HCT116 (cell line): ENCODE measurements at regions not wholly inside any gene's neighbourhood (a gene's known extent, or its start where the extent isn't known, plus 50 kb on each side); places are given as distances from the start of the nearest gene placed in this dataset.

Experiments used
- ATAC-seq: fragments of 200-7000 bp; cut with Tn5 transposase; 2 replicates; pipeline ENCODE4 v1.9.1; 2020; ENCODE audit warnings: mild to moderate bottlenecking, moderate library complexity
- BruUV-seq: library from RNA; stranded (reverse); fragments of 400-500 nt; replicated peaks from 2 replicates; lab custom pipeline; 2021; lab: Mats Ljungman, UMichigan
- CTCF ChIA-PET: fragments of 300-600 bp; sonication (Branson Sonifier 250); formaldehyde crosslinking; loops from one replicate; lab custom pipeline; 2021; ENCODE audit warnings: antibody characterized with exemption; lab: Charles Lee
- POLR2A ChIA-PET: fragments of 300-600, 350-600 bp; sonication (Branson Sonifier 250); formaldehyde crosslinking; loops from one replicate; lab custom pipeline; 2021; ENCODE audit warnings: antibody characterized with exemption; lab: Charles Lee
- RAD21 ChIA-PET, 2 experiments: fragments of 300-600 bp; sonication (Branson Sonifier 250); formaldehyde crosslinking; loops; one replicate each; lab custom pipeline; 2023; ENCODE audit warnings: low total read pairs in 2 of 2; ENCODE audit not compliant: uncharacterized antibody in 2 of 2, unreplicated experiment in 2 of 2, low non-redundant PET in 1 of 2; lab: Charles Lee
- DNase-seq: peaks from one replicate; pipeline ENCODE4 v3.0.0-alpha.2; 2010; ENCODE audit warnings: low read depth, low spot score
- H2AFZ ChIP-seq: fragments of 200-600 bp; shearing (Covaris generic), sonication (generic); 2 replicates; pipeline ENCODE4 v1.6.1; 2017; ENCODE audit warnings: low read depth, mixed run types, mixed read lengths, antibody characterized with exemption, low read length; ENCODE audit not compliant: poor library complexity, severe bottlenecking
- H3K27ac ChIP-seq: 2 replicates; pipeline ENCODE4 v1.5.1; 2012; ENCODE audit warnings: low read depth, low read length
- H3K27me3 ChIP-seq: fragments of 200-600 bp; sonication (generic); 2 replicates; pipeline ENCODE4 v1.6.1; 2016; ENCODE audit warnings: mixed run types, low read length, mixed read lengths; ENCODE audit not compliant: insufficient read depth
- H3K36me3 ChIP-seq, 2 experiments: fragments of 200-500 bp in 1 of 2; fragments of 200-600 bp in 1 of 2; sonication (Bioruptor generic) in 1 of 2; sonication (generic) in 1 of 2; 2 replicates each; pipeline versions ENCODE4 v1.5.1 to v1.6.1; 2014 to 2016; ENCODE audit warnings: low read length in 2 of 2, inconsistent platforms in 1 of 2, mixed read lengths in 1 of 2, mixed run types in 1 of 2; ENCODE audit not compliant: insufficient read depth in 2 of 2, control insufficient read depth in 1 of 2
- H3K4me1 ChIP-seq, 2 experiments: fragments of 200-600 bp in 1 of 2; sonication (generic) in 1 of 2; 2 replicates each; pipeline versions ENCODE4 v1.5.1 to v1.6.1; 2012 to 2017; ENCODE audit warnings: low read length in 2 of 2, inconsistent platforms in 1 of 2, mild to moderate bottlenecking in 1 of 2, mixed read lengths in 1 of 2, mixed run types in 1 of 2, moderate library complexity in 1 of 2; ENCODE audit not compliant: insufficient read depth in 2 of 2, control insufficient read depth in 1 of 2
- H3K4me2 ChIP-seq: fragments of 200-600 bp; sonication (generic); 2 replicates; pipeline ENCODE4 v1.6.1; 2017; ENCODE audit warnings: mixed run types, low read length, mixed read lengths
- H3K4me3 ChIP-seq, 2 experiments: fragments of 200-600 bp in 1 of 2; sonication (generic) in 1 of 2; replicated peaks in 1 of 2; 2 replicates each; pipeline ENCODE4 v1.5.1; 2011 to 2016; ENCODE audit warnings: low read length in 2 of 2, control low read depth in 1 of 2, low read depth in 1 of 2, mild to moderate bottlenecking in 1 of 2, mixed read lengths in 1 of 2, mixed run types in 1 of 2
- H3K79me2 ChIP-seq: fragments of 200-600 bp; sonication (generic); 2 replicates; pipeline ENCODE4 v1.6.1; 2017; ENCODE audit warnings: mild to moderate bottlenecking, mixed run types, low read length, moderate library complexity, mixed read lengths; ENCODE audit not compliant: insufficient read depth
- H3K9ac ChIP-seq: fragments of 200-600 bp; sonication (generic); 2 replicates; pipeline ENCODE4 v1.6.1; 2016; ENCODE audit warnings: low read length, mixed read lengths
- H3K9me2 ChIP-seq: fragments of 200-600 bp; sonication (generic), shearing (Covaris generic); 2 replicates; pipeline ENCODE4 v1.6.1; 2017; ENCODE audit warnings: mixed run types, mild to moderate bottlenecking, moderate library complexity; ENCODE audit not compliant: insufficient read depth
- H3K9me3 ChIP-seq, 2 experiments: fragments of 200-500 bp in 1 of 2; fragments of 200-600 bp in 1 of 2; sonication (Bioruptor generic) in 1 of 2; sonication (generic) in 1 of 2; 2 replicates each; pipeline ENCODE4 v1.6.1; 2014 to 2017; ENCODE audit warnings: low read length in 2 of 2, mixed read lengths in 2 of 2, inconsistent platforms in 1 of 2, low read depth in 1 of 2, mild to moderate bottlenecking in 1 of 2, mixed run types in 1 of 2, moderate library complexity in 1 of 2; ENCODE audit not compliant: control insufficient read depth in 1 of 2, insufficient read depth in 1 of 2
- H4K20me1 ChIP-seq: fragments of 200-600 bp; sonication (generic), shearing (Covaris generic); 2 replicates; pipeline ENCODE4 v1.6.1; 2017; ENCODE audit warnings: mixed run types, mild to moderate bottlenecking, moderate library complexity; ENCODE audit not compliant: insufficient read depth
- CEBPB ChIP-seq: IDR thresholded peaks from 2 replicates; pipeline ENCODE4 v1.6.1; 2012; ENCODE audit warnings: low read depth
- EGR1 ChIP-seq: IDR thresholded peaks from 2 replicates; pipeline ENCODE4 v1.6.1; 2012; ENCODE audit warnings: low read depth
- ELF1 ChIP-seq: IDR thresholded peaks from 2 replicates; pipeline ENCODE4 v1.6.1; 2012; ENCODE audit warnings: low read depth, borderline replicate concordance
- EZH2phosphoT487 ChIP-seq: fragments of 200-600 bp; IDR thresholded peaks from 2 replicates; pipeline ENCODE4 v1.6.1; 2018; ENCODE audit warnings: antibody characterized with exemption, borderline replicate concordance
- FOSL1 ChIP-seq: IDR thresholded peaks from 2 replicates; pipeline ENCODE4 v1.6.1; 2012; ENCODE audit warnings: low read depth
- JUND ChIP-seq: IDR thresholded peaks from 2 replicates; pipeline ENCODE4 v1.6.1; 2012
- POLR2A ChIP-seq: IDR thresholded peaks from 2 replicates; pipeline ENCODE4 v1.7.0; 2011; ENCODE audit warnings: borderline replicate concordance; ENCODE audit not compliant: insufficient read depth, insufficient read length; ENCODE audit errors: extremely low read depth
- POLR2AphosphoS5 ChIP-seq: IDR thresholded peaks from 2 replicates; pipeline ENCODE4 v1.6.1; 2011; ENCODE audit warnings: mild to moderate bottlenecking, low read depth, low read length, moderate library complexity
- RAD21 ChIP-seq: IDR thresholded peaks from 2 replicates; pipeline ENCODE4 v1.6.1; 2012; ENCODE audit warnings: low read depth, mild to moderate bottlenecking
- SIN3A ChIP-seq: IDR thresholded peaks from 2 replicates; pipeline ENCODE4 v1.6.1; 2012; ENCODE audit warnings: low read depth
- SP1 ChIP-seq: IDR thresholded peaks from 2 replicates; pipeline ENCODE4 v1.6.1; 2012; ENCODE audit warnings: low read depth
- SRF ChIP-seq: IDR thresholded peaks from 2 replicates; pipeline ENCODE4 v1.6.1; 2012; ENCODE audit warnings: low read depth
- TCF7L2 ChIP-seq: IDR thresholded peaks from 2 replicates; pipeline ENCODE4 v1.7.0; 2011; ENCODE audit warnings: borderline replicate concordance, inconsistent platforms; ENCODE audit not compliant: insufficient read depth, insufficient read length; ENCODE audit errors: extremely low read depth
- YY1 ChIP-seq: IDR thresholded peaks from 2 replicates; pipeline ENCODE4 v1.6.1; 2011; ENCODE audit warnings: low read length, low read depth, moderate library complexity, mild to moderate bottlenecking; ENCODE audit not compliant: insufficient replicate concordance; ENCODE audit errors: extremely low read depth
- ZNF274 ChIP-seq: fragments of 200-500 bp; sonication (Bioruptor generic); IDR thresholded peaks from 2 replicates; pipeline ENCODE4 v1.6.1; 2014; ENCODE audit warnings: mild to moderate bottlenecking, low read depth, low read length, inconsistent platforms
- intact Hi-C: fragments of 100-400 bp; cut with micrococcal nuclease; formaldehyde crosslinking; loops from 2 replicates; pipeline ENCODE4 v1.10.0; 2022
- TF ChIP-seq, protein P1 (sequence below): IDR thresholded peaks from 2 replicates; pipeline ENCODE4 v1.6.1; 2012
- TF ChIP-seq, protein P2 (sequence below), 3 experiments: fragments of 200-600 bp in 1 of 3; sonication (generic) in 1 of 3; IDR thresholded peaks in 2 of 3; conservative IDR thresholded peaks in 1 of 3; 2 replicates each; pipeline ENCODE4 v1.5.1; 2012 to 2017; ENCODE audit warnings: low read depth in 2 of 3, low read length in 2 of 3, antibody characterized with exemption in 1 of 3, borderline replicate concordance in 1 of 3, control low read depth in 1 of 3, mild to moderate bottlenecking in 1 of 3, mixed read lengths in 1 of 3, mixed run types in 1 of 3, moderate library complexity in 1 of 3; ENCODE audit not compliant: insufficient read depth in 1 of 3
- TF ChIP-seq, protein P3 (sequence below): IDR thresholded peaks from 2 replicates; pipeline ENCODE4 v1.6.1; 2012; ENCODE audit warnings: low read depth
- TF ChIP-seq, protein P4 (sequence below): IDR thresholded peaks from 2 replicates; pipeline ENCODE4 v1.6.1; 2012

DNA sequence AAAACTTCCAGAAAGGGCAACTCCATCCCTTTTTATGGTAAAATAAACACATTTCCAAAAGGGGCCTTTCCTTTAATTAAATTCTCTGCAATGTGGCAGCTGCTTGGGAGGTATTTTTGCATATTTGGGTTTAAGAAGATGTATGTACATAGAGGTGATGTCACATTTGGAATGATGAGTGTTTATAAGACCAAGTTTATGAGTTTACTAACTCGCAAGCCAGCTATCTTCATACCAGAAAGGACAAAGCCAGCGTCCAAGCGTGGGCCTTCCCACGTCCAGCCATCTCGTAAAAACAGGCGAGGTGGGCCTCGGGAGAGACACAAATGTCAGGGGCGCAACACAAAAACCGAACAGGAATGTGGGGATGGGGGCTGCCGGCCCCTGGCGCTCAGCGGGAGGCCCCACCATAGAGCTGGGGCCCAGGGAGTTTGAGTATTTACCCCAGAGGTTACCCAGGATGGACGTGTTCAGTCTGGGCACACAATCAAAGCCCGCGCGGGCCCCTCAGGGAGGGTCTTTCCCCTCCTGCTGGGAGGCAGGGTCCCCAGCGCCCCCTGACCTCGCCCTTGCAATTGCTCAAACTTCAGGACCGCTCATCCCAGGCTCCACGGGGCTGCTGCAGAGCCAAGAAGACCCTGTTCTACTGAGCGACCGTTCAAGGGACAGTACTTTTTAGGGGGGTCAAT lies 137.3 kb downstream of the TWIST2 start:
- intact Hi-C loops = no loop called here
- Histone ChIP-seq H3K9me2 (no peaks in the 10 kb centered on the region), H3K4me2 (no peak overlapping the region), H3K9me3 (no peaks in the 10 kb centered on the region), H3K4me3 (no peak overlapping the region), H3K27me3 (no peaks in the 10 kb centered on the region), H3K36me3 (no peaks in the 10 kb centered on the region), H3K27ac (no peak overlapping the region), H2AFZ (no peak overlapping the region), H4K20me1 (no peaks in the 10 kb centered on the region), H3K4me1 (no peaks in the 10 kb centered on the region), H3K79me2 (no peaks in the 10 kb centered on the region), H3K9ac (no peak overlapping the region)
- ATAC-seq (no peak), DNase-seq (no peak)
- TF ChIP-seq, protein P1, sequence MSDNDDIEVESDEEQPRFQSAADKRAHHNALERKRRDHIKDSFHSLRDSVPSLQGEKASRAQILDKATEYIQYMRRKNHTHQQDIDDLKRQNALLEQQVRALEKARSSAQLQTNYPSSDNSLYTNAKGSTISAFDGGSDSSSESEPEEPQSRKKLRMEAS = no peak
- TF ChIP-seq YY1 = no peak
- no peak for TF ChIP-seq SP1
- TF ChIP-seq ZNF274 = no peak
- no peak for TF ChIP-seq ELF1
- no peak for TF ChIP-seq RAD21
- TF ChIP-seq POLR2AphosphoS5 = no peak
- TF ChIP-seq EZH2phosphoT487 = no peak
- TF ChIP-seq, protein P2, sequence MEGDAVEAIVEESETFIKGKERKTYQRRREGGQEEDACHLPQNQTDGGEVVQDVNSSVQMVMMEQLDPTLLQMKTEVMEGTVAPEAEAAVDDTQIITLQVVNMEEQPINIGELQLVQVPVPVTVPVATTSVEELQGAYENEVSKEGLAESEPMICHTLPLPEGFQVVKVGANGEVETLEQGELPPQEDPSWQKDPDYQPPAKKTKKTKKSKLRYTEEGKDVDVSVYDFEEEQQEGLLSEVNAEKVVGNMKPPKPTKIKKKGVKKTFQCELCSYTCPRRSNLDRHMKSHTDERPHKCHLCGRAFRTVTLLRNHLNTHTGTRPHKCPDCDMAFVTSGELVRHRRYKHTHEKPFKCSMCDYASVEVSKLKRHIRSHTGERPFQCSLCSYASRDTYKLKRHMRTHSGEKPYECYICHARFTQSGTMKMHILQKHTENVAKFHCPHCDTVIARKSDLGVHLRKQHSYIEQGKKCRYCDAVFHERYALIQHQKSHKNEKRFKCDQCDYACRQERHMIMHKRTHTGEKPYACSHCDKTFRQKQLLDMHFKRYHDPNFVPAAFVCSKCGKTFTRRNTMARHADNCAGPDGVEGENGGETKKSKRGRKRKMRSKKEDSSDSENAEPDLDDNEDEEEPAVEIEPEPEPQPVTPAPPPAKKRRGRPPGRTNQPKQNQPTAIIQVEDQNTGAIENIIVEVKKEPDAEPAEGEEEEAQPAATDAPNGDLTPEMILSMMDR (IDR thresholded peaks at IDR 0.05 in 2 of 3, conservative IDR thresholded peaks at IDR 0.05 in 1 of 3; ENCODE audit: borderline replicate concordance in 1 of 3, insufficient read depth in 1 of 3, low read depth in 2 of 3, low read length in 2 of 3) = no peak
- TF ChIP-seq, protein P3, sequence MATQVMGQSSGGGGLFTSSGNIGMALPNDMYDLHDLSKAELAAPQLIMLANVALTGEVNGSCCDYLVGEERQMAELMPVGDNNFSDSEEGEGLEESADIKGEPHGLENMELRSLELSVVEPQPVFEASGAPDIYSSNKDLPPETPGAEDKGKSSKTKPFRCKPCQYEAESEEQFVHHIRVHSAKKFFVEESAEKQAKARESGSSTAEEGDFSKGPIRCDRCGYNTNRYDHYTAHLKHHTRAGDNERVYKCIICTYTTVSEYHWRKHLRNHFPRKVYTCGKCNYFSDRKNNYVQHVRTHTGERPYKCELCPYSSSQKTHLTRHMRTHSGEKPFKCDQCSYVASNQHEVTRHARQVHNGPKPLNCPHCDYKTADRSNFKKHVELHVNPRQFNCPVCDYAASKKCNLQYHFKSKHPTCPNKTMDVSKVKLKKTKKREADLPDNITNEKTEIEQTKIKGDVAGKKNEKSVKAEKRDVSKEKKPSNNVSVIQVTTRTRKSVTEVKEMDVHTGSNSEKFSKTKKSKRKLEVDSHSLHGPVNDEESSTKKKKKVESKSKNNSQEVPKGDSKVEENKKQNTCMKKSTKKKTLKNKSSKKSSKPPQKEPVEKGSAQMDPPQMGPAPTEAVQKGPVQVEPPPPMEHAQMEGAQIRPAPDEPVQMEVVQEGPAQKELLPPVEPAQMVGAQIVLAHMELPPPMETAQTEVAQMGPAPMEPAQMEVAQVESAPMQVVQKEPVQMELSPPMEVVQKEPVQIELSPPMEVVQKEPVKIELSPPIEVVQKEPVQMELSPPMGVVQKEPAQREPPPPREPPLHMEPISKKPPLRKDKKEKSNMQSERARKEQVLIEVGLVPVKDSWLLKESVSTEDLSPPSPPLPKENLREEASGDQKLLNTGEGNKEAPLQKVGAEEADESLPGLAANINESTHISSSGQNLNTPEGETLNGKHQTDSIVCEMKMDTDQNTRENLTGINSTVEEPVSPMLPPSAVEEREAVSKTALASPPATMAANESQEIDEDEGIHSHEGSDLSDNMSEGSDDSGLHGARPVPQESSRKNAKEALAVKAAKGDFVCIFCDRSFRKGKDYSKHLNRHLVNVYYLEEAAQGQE = no peak
- no peak for TF ChIP-seq SIN3A
- TF ChIP-seq SRF = no peak
- TF ChIP-seq TCF7L2 = no peak
- TF ChIP-seq, protein P4, sequence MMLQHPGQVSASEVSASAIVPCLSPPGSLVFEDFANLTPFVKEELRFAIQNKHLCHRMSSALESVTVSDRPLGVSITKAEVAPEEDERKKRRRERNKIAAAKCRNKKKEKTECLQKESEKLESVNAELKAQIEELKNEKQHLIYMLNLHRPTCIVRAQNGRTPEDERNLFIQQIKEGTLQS = no peak
- TF ChIP-seq EGR1 = no peak
- no peak for TF ChIP-seq POLR2A
- no peak for TF ChIP-seq JUND
- no peak for TF ChIP-seq FOSL1
- TF ChIP-seq CEBPB = no peak
- ChIA-PET RAD21 (no interaction called here), CTCF (no interaction called here), POLR2A (no interaction called here)
- BruUV-seq = no TSS peak
